Mesothelial cell of epicardium (in vitro differentiated cells): ENCODE measurements at regions not wholly inside any gene's neighbourhood (a gene's known extent, or its start where the extent isn't known, plus 50 kb on each side); places are given as distances from the start of the nearest gene placed in this dataset.

Experiments
- DNase-seq, 2 experiments: peaks; one replicate each; pipeline ENCODE4 v3.0.0; 2021; ENCODE audit warnings: low spot score in 2 of 2; ENCODE audit not compliant: unreplicated experiment in 2 of 2
- H3K27ac Mint-ChIP-seq: 2 replicates; pipeline ENCODE4 v1.8.0; 2021; ENCODE audit warnings: mixed read lengths
- H3K27me3 Mint-ChIP-seq: 2 replicates; pipeline ENCODE4 v1.8.0; 2021; ENCODE audit warnings: low read depth, mixed read lengths
- H3K36me3 Mint-ChIP-seq: 2 replicates; pipeline ENCODE4 v1.8.0; 2021; ENCODE audit warnings: mixed read lengths
- H3K4me1 Mint-ChIP-seq: 2 replicates; pipeline ENCODE4 v1.8.0; 2021; ENCODE audit warnings: mixed read lengths
- H3K4me3 Mint-ChIP-seq: 2 replicates; pipeline ENCODE4 v1.8.0; 2021; ENCODE audit warnings: mild to moderate bottlenecking, moderate library complexity, mixed read lengths
- H3K9me3 Mint-ChIP-seq: 2 replicates; pipeline ENCODE4 v1.8.0; 2021; ENCODE audit warnings: mixed read lengths
- TF ChIP-seq, protein P1 (sequence below): fragments of 200-600 bp; sonication (generic); IDR thresholded peaks from one replicate; pipeline ENCODE4 v1.5.0; 2021; ENCODE audit warnings: antibody characterized with exemption; ENCODE audit not compliant: unreplicated experiment

DNA sequence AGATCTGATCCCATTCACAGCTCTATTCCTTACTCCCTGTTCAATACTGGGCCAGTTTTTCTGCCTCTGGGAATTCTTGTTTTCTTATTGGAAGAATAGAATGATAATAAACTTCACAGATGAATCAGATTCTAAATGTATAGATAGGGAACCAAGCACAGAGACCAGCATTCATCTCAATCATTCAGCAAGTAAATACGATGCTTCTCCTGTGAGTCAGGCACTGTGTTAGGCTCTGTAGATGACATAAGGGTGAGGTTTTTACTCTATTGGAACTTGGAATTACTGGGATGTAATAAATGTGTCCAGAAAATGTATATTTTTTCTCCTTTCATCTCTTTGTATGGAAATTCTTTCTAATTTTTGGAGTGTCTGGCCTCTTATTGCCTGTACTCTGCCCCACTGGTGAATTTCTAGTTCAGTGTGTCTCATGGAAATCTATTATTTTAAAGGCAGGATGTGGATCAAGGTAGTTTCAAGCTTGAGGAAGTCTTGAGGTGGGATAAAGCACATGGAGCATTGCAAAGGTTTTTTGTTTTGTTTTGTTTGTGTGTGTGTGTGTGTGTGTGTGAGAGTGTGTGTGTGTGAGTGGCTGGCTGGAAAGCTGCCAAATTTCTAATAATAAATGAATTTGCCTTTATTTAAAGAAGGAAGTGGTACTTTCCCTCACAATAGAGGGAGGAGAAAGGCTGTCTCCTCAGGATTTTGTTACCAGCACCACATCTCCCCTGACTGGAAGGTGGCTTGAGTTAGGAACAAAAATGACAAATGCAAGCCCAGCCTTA lies 117.9 kb upstream of the HS3ST1 start:
- no peak for DNase-seq
- Mint-ChIP-seq H3K36me3 (no peaks in the 10 kb centered on the region), H3K4me1 (peaks cover 6% of the 10 kb centered on the region), H3K27ac (no peak overlapping the region), H3K4me3 (no peak overlapping the region), H3K27me3 (no peaks in the 10 kb centered on the region), H3K9me3 (no peaks in the 10 kb centered on the region)
- TF ChIP-seq, protein P1, sequence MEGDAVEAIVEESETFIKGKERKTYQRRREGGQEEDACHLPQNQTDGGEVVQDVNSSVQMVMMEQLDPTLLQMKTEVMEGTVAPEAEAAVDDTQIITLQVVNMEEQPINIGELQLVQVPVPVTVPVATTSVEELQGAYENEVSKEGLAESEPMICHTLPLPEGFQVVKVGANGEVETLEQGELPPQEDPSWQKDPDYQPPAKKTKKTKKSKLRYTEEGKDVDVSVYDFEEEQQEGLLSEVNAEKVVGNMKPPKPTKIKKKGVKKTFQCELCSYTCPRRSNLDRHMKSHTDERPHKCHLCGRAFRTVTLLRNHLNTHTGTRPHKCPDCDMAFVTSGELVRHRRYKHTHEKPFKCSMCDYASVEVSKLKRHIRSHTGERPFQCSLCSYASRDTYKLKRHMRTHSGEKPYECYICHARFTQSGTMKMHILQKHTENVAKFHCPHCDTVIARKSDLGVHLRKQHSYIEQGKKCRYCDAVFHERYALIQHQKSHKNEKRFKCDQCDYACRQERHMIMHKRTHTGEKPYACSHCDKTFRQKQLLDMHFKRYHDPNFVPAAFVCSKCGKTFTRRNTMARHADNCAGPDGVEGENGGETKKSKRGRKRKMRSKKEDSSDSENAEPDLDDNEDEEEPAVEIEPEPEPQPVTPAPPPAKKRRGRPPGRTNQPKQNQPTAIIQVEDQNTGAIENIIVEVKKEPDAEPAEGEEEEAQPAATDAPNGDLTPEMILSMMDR: no peak

DNA sequence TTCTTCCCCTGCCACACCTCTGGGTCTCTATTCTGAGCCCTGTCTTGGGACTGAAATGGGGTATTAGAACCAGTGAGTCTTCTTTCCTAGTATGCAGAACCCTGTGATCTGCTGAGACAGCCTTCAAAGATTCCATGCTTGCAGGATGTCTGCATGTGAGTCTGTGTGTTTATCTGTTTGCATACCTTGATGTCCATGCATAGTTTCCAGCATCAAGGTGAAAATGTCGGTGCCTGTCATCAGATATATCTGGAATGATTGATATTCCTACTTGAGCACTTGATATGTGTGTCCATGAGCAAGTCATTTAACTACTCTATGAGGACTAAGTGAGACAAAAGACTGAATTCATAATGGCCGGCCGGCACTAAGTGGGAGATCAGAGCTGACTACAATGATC lies 117.0 kb upstream of the HS3ST1 start:
- Mint-ChIP-seq H3K4me3 (no peak overlapping the region), H3K36me3 (no peaks in the 10 kb centered on the region), H3K27ac (no peak overlapping the region), H3K9me3 (no peaks in the 10 kb centered on the region), H3K27me3 (no peaks in the 10 kb centered on the region), H3K4me1 (peaks cover 6% of the 10 kb centered on the region)
- no peak for DNase-seq
- TF ChIP-seq, protein P1: no peak

DNA sequence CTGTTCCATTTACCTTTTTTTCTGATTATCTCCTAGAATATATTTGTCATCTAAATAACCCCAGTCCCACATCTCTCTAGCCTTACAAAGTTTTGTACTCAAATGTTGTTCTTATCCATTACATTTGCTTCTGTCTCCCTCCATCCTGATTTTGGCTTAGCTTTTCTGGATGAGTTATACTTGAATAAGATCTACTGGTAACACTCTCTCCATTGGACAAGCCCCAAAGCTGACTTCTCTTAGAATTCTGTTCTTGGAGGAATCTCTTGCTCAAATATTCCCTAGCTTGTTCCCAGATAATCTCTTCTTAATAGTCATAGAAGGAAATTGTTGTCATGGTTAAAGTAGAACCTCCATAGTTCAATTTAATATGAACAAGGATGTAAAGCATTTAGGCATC lies 115.5 kb upstream of the HS3ST1 start:
- no peak overlapping the region for H3K4me3 Mint-ChIP-seq
- TF ChIP-seq, protein P1: no peak
- H3K9me3 Mint-ChIP-seq: no peaks in the 10 kb centered on the region
- no peaks in the 10 kb centered on the region for H3K36me3 Mint-ChIP-seq
- no peaks in the 10 kb centered on the region for H3K27me3 Mint-ChIP-seq
- no peak for DNase-seq
- peaks cover 6% of the 10 kb centered on the region for H3K4me1 Mint-ChIP-seq
- no peak overlapping the region for H3K27ac Mint-ChIP-seq

DNA sequence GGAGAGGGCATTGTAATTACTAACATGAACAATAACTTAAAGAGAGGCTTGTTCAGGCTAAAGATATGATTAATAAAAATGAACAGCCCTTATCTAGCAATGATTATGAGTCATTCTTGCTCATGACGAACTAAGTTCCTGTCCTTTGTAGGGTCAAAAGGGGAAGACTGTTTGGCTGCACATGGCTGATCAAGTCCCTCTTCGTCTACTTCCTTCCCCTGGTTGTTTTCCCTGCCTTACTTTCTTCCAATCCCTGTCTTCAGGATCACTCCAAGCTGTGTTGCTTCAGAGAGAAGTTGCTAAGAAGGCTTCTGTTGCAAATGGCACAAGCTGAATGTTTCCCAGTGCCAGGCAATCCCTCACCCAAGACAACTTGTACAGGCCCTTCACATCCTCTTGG lies 115.0 kb upstream of the HS3ST1 start:
- no peak for DNase-seq

DNA sequence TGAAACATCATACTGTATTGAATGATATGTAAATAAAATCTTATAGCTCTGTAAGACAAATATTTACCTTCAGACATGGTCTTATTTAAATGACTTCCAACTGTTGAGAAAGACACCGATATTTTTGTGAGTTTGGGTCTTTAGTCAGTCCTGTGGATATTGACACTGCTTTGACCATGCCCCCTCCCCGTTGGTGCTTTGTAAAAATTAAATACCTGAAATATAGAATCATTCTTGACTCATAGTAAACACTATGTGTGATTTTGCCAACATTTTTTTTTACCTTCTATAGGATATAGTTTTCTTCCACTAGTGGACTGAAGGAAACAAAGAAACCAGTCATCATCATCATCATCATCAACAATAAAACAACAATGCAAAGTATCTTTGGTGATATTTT lies 114.3 kb upstream of the HS3ST1 start:
- Mint-ChIP-seq H3K4me3 (no peak overlapping the region), H3K4me1 (peaks cover 6% of the 10 kb centered on the region), H3K36me3 (no peaks in the 10 kb centered on the region), H3K27me3 (no peaks in the 10 kb centered on the region), H3K27ac (no peak overlapping the region), H3K9me3 (no peaks in the 10 kb centered on the region)
- TF ChIP-seq, protein P1: no peak
- DNase-seq: no peak

More for the DNA sequence above, 115.0 kb upstream of the HS3ST1 start:
- H3K36me3 Mint-ChIP-seq: no peaks in the 10 kb centered on the region
- no peaks in the 10 kb centered on the region for H3K27me3 Mint-ChIP-seq
- TF ChIP-seq, protein P1: no peak
- H3K9me3 Mint-ChIP-seq: no peaks in the 10 kb centered on the region
- H3K4me3 Mint-ChIP-seq: no peak overlapping the region
- no peak overlapping the region for H3K27ac Mint-ChIP-seq
- peaks cover 6% of the 10 kb centered on the region for H3K4me1 Mint-ChIP-seq
